K562 (cell line): ENCODE measurements at regions not wholly inside any gene's neighbourhood (a gene's known extent, or its start where the extent isn't known, plus 50 kb on each side); places are given as distances from the start of the nearest gene placed in this dataset.

Experiments
- ATAC-seq: fragments of 200-7000 bp; cut with Tn5 transposase; 3 replicates; pipeline ENCODE4 v1.9.1; 2020; ENCODE audit warnings: moderate library complexity
- BruUV-seq: library from RNA; stranded (reverse); fragments of 400-500 nt; replicated peaks from 2 replicates; lab custom pipeline; 2021; lab: Mats Ljungman, UMichigan
- CTCF ChIA-PET: fragments of 300-600 bp; formaldehyde crosslinking; extraction: SDS; loops from one replicate; lab custom pipeline; 2021; ENCODE audit warnings: low intra/inter-chr PET ratio; lab: Yijun Ruan, JAX
- POLR2A ChIA-PET: fragments of 300-600, 350-650 bp; sonication (Branson Sonifier 250); formaldehyde crosslinking; extraction: SDS; loops from one replicate; lab custom pipeline; 2021; ENCODE audit warnings: antibody characterized with exemption, inconsistent platforms; lab: Yijun Ruan, JAX
- DNase-seq, 4 experiments: peaks; one replicate each; pipeline versions ENCODE4 v3.0.0 to v3.0.0-alpha.2; 2011 to 2018; ENCODE audit warnings: low spot score in 3 of 4, mixed read lengths in 3 of 4; ENCODE audit errors: extremely low read depth in 1 of 4
- FAIRE-seq: peaks from 2 replicates; lab custom pipeline; 2011; peaks lifted over from hg19 to GRCh38; lab: Jason Lieb, UNC
- H2AFZ ChIP-seq: 2 replicates; pipeline ENCODE4 v1.6.0; 2011; ENCODE audit warnings: low read depth, low read length, control low read depth, inconsistent platforms
- H3K27ac ChIP-seq: fragments of 200-600 bp; 3 replicates; pipeline ENCODE4 v1.8.0; 2011; ENCODE audit warnings: low read depth, mild to moderate bottlenecking, control low read depth, inconsistent platforms, low read length, moderate library complexity, mixed read lengths; ENCODE audit errors: extremely low read depth
- H3K27me3 ChIP-seq, 2 experiments: fragments of 300-600 bp in 1 of 2; 2 replicates in 1 of 2; 3 replicates in 1 of 2; pipeline versions ENCODE4 v1.6.0 to v1.8.0; 2011; ENCODE audit warnings: inconsistent platforms in 2 of 2, low read length in 2 of 2, mild to moderate bottlenecking in 1 of 2, mixed read lengths in 1 of 2, moderate library complexity in 1 of 2; ENCODE audit not compliant: control insufficient read depth in 2 of 2, insufficient read depth in 2 of 2
- H3K36me3 ChIP-seq: fragments of 300-600 bp; 3 replicates; pipeline ENCODE4 v1.8.0; 2011; ENCODE audit warnings: mild to moderate bottlenecking, low read length, inconsistent platforms; ENCODE audit not compliant: control insufficient read depth, insufficient read depth
- H3K4me1 ChIP-seq, 2 experiments: fragments of 200-600 bp in 1 of 2; replicated peaks in 1 of 2; 2 replicates in 1 of 2; 3 replicates in 1 of 2; pipeline versions ENCODE4 v1.5.1 to v1.8.0; 2011; ENCODE audit warnings: inconsistent platforms in 2 of 2, low read length in 2 of 2, mild to moderate bottlenecking in 1 of 2, mixed read lengths in 1 of 2, moderate library complexity in 1 of 2; ENCODE audit not compliant: control insufficient read depth in 2 of 2, insufficient read depth in 2 of 2
- H3K4me2 ChIP-seq: 2 replicates; pipeline ENCODE4 v1.6.1; 2011; ENCODE audit warnings: low read length, control low read depth, inconsistent platforms, mixed read lengths; ENCODE audit not compliant: insufficient read depth
- H3K4me3 ChIP-seq: fragments of 200-600 bp; sonication (generic), shearing (Covaris generic); 2 replicates; pipeline ENCODE4 v1.5.1; 2016; ENCODE audit warnings: control low read depth, inconsistent platforms
- H3K79me2 ChIP-seq: fragments of 200-600 bp; 3 replicates; pipeline ENCODE4 v1.8.0; 2011; ENCODE audit warnings: low read length, inconsistent platforms; ENCODE audit not compliant: control insufficient read depth, insufficient read depth
- H3K9ac ChIP-seq, 2 experiments: 2 replicates each; pipeline versions ENCODE4 v1.6.0 to v1.6.1; 2011; ENCODE audit warnings: low read depth in 2 of 2, low read length in 2 of 2, control low read depth in 1 of 2, inconsistent platforms in 1 of 2, mild to moderate bottlenecking in 1 of 2, mixed read lengths in 1 of 2; ENCODE audit not compliant: insufficient read depth in 1 of 2
- H3K9me1 ChIP-seq: one replicate; pipeline ENCODE4 v1.6.0; 2011; ENCODE audit warnings: inconsistent platforms, mild to moderate bottlenecking, low read length, moderate library complexity; ENCODE audit not compliant: control insufficient read depth, insufficient read depth
- H3K9me3 ChIP-seq: replicated peaks from 2 replicates; pipeline ENCODE4 v1.5.1; 2011; ENCODE audit warnings: low read depth, low read length, inconsistent platforms; ENCODE audit not compliant: control insufficient read depth, insufficient read depth
- H4K20me1 ChIP-seq: replicated peaks from 2 replicates; pipeline ENCODE4 v1.6.1; 2011; ENCODE audit warnings: low read length, inconsistent platforms, mixed read lengths; ENCODE audit not compliant: control insufficient read depth, insufficient read depth
- BCOR ChIP-seq: fragments of 450-650 bp; IDR thresholded peaks from 2 replicates; pipeline ENCODE4 v1.6.1; 2016
- COPS2 ChIP-seq: fragments of 450-650 bp; conservative IDR thresholded peaks from 2 replicates; pipeline ENCODE4 v1.6.1; 2016; ENCODE audit warnings: mild to moderate bottlenecking, moderate library complexity
- ERF ChIP-seq: fragments of 450-650 bp; formaldehyde crosslinking; IDR thresholded peaks from 2 replicates; pipeline ENCODE4 v1.4.0; 2020; ENCODE audit warnings: mild to moderate bottlenecking, mixed read lengths
- ESRRA ChIP-seq: fragments of 450-650 bp; IDR thresholded peaks from 2 replicates; pipeline ENCODE4 v1.6.1; 2014; ENCODE audit warnings: low read depth, mild to moderate bottlenecking, moderate library complexity, borderline replicate concordance
- FUS ChIP-seq: fragments of 200-400 bp; formaldehyde crosslinking; optimal IDR thresholded peaks from 2 replicates; pipeline ENCODE3; 2017; ENCODE audit warnings: low read depth, low read length
- HDAC1 ChIP-seq, 2 experiments: fragments of 450-650 bp; IDR thresholded peaks; 2 replicates each; pipeline ENCODE4 v1.6.1; 2016 to 2017; ENCODE audit warnings: inconsistent platforms in 1 of 2, mild to moderate bottlenecking in 1 of 2, moderate library complexity in 1 of 2
- HMG20B ChIP-seq: fragments of 250-450 bp; sonication (Bioruptor Pico); IDR thresholded peaks from 2 replicates; pipeline ENCODE4 v1.5.0; 2021; ENCODE audit warnings: mild to moderate bottlenecking
- MYNN ChIP-seq, 2 experiments: sonication (generic); formaldehyde crosslinking in 1 of 2; IDR thresholded peaks; 2 replicates each; pipeline versions ENCODE4 v1.5.0 to v1.6.1; 2016 to 2020; ENCODE audit warnings: antibody characterized with exemption in 1 of 2, missing genetic modification reagents in 1 of 2
- NELFE ChIP-seq: IDR thresholded peaks from 2 replicates; pipeline ENCODE4 v1.6.1; 2011; ENCODE audit warnings: mild to moderate bottlenecking; ENCODE audit not compliant: insufficient read depth, insufficient read length
- NR2C1 ChIP-seq, 2 experiments: fragments of 450-650 bp; IDR thresholded peaks; 2 replicates each; pipeline ENCODE4 v1.6.1; 2017; ENCODE audit warnings: mild to moderate bottlenecking in 2 of 2, antibody characterized with exemption in 1 of 2, inconsistent platforms in 1 of 2, missing compliant biosample characterization in 1 of 2, missing genetic modification characterization in 1 of 2
- POLR3G ChIP-seq: IDR thresholded peaks from 2 replicates; pipeline ENCODE4 v1.6.1; 2011; ENCODE audit not compliant: insufficient read length, insufficient replicate concordance; ENCODE audit errors: extremely low read depth
- STAT5A ChIP-seq: IDR thresholded peaks from 2 replicates; pipeline ENCODE4 v1.6.1; 2012; ENCODE audit warnings: low read length, inconsistent platforms, borderline replicate concordance
- ZNF668 ChIP-seq: fragments of 250-450 bp; sonication (Bioruptor Pico); IDR thresholded peaks from 2 replicates; pipeline ENCODE4 v1.8.0; 2022; ENCODE audit warnings: mild to moderate bottlenecking, inconsistent platforms
- WGBS: fragments of 100-300 bp; shearing (Covaris generic); methylation state at CpG from one replicate; pipeline ENCODE4 v1.1.6; 2016; ENCODE audit warnings: low coverage, mixed read lengths; ENCODE audit not compliant: insufficient coverage; ENCODE audit errors: missing lambda C conversion rate; 5-methylcytosine and 5-hydroxymethylcytosine counted together
- in situ Hi-C: fragments of 300-500 bp; cut with MboI; formaldehyde crosslinking; loops from 4 replicates; pipeline ENCODE4 v1.15.0; 2018; ENCODE audit warnings: inconsistent platforms, mixed read lengths
- intact Hi-C: fragments of 100-400 bp; cut with micrococcal nuclease; formaldehyde crosslinking; loops from 2 replicates; pipeline ENCODE4 v1.14.2; 2022
- TF ChIP-seq, protein P1 (sequence below), 2 experiments: fragments of 200-800 bp in 1 of 2; sonication (Bioruptor generic) in 1 of 2; sonication (generic) in 1 of 2; formaldehyde crosslinking in 1 of 2; IDR thresholded peaks in 1 of 2; conservative IDR thresholded peaks in 1 of 2; 2 replicates each; pipeline versions ENCODE4 v1.5.0 to v1.6.1; 2016 to 2020; ENCODE audit warnings: missing compliant biosample characterization in 1 of 2, missing genetic modification characterization in 1 of 2, missing genetic modification reagents in 1 of 2
- TF ChIP-seq, protein P2 (sequence below): sonication (generic); formaldehyde crosslinking; IDR thresholded peaks from 2 replicates; pipeline ENCODE4 v1.8.0; 2023; ENCODE audit warnings: missing genetic modification reagents, mild to moderate bottlenecking, borderline replicate concordance

DNA sequence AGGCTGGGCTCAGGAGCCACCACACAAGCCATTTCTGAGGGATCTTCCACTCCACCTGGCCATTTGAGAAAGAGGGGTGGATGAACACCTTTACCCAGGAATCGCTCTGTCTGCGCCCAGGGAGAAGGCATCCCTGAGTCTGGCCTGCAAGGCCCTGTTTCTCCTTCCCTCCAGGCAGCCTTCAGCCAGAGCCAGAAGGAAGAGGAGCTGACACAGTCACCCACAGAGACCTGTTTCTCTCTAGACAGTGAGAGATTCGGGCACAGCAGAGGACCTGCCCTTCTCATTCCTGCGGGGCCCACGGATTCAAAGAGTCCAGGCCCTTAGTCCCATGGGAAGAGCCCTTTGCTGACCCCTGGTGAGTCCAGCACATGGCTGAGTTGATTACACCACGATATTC lies 127.5 kb upstream of the TNS3 start (continued):
- TF ChIP-seq, protein P1, sequence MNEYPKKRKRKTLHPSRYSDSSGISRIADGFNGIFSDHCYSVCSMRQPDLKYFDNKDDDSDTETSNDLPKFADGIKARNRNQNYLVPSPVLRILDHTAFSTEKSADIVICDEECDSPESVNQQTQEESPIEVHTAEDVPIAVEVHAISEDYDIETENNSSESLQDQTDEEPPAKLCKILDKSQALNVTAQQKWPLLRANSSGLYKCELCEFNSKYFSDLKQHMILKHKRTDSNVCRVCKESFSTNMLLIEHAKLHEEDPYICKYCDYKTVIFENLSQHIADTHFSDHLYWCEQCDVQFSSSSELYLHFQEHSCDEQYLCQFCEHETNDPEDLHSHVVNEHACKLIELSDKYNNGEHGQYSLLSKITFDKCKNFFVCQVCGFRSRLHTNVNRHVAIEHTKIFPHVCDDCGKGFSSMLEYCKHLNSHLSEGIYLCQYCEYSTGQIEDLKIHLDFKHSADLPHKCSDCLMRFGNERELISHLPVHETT (CRISPR knock-in tag; conservative IDR thresholded peaks at IDR 0.05 in 1 of 2, IDR thresholded peaks at IDR 0.05 in 1 of 2), result no peak
- no peak for TF ChIP-seq POLR3G
- no peak for TF ChIP-seq NR2C1 (IDR thresholded peaks at IDR 0.05)
- TF ChIP-seq NR2C1 (tag; IDR thresholded peaks at IDR 0.05), result no peak
- no peak for TF ChIP-seq ESRRA
- TF ChIP-seq STAT5A, result no peak
- TF ChIP-seq ZNF668 (CRISPR knock-in tag), result no peak
- no peak for TF ChIP-seq FUS

DNA sequence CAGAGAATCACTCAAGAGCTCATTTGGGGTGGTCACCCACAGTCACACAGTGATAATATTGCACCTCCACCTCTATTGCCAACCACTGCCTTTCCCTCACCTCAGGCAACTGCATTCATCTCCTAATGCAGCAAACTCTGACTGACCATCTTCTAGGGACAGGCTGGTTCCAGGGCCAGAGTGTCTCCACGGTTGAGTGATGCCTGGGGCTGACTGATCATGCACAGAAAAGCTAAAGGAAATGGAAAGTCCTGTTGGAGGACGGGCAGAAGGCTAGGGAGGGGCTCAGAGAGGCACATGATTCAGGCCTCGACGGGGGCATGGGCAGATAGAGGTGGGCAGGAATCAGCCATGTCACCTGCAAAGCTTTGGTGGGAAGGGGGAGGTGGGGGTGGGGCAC lies 127.1 kb upstream of the TNS3 start:
- Histone ChIP-seq H3K4me1 (no peaks in the 10 kb centered on the region), H3K4me2 (no peak overlapping the region), H4K20me1 (no peaks in the 10 kb centered on the region; the same call in 1 of the 2 replicates), H3K9me3 (no peaks in the 10 kb centered on the region), H3K9me1 (no peaks in the 10 kb centered on the region), H3K27ac (no peak overlapping the region), H2AFZ (no peak overlapping the region), H3K9ac (no peak overlapping the region), H3K36me3 (no peaks in the 10 kb centered on the region), H3K79me2 (no peaks in the 10 kb centered on the region), H3K27me3 (peaks cover 3 to 17% of the 10 kb centered on the region in 2 experiments; a peak in 3 of 5 replicates), H3K4me3 (no peak overlapping the region)
- in situ Hi-C loops, result no loop called here
- WGBS, result 0% methylated on average over 4 of the region's 4 CpGs
- no peak for FAIRE-seq
- no TSS peak for BruUV-seq
- POLR2A ChIA-PET, result interaction anchor here (0.6 kb wide), 1 partner anchor 396 kb away, joined by 3 read pairs; no protein-coding TSS in a partner anchor
- intact Hi-C loops, result no loop called here
- CTCF ChIA-PET, result no interaction called here
- ATAC-seq, result no peak
- DNase-seq, result no peak
- TF ChIP-seq HMG20B (CRISPR knock-in tag), result no peak
- no peak for TF ChIP-seq ERF (CRISPR knock-in tag)
- TF ChIP-seq HDAC1 (IDR thresholded peaks at IDR 0.05), result no peak
- TF ChIP-seq, protein P2, sequence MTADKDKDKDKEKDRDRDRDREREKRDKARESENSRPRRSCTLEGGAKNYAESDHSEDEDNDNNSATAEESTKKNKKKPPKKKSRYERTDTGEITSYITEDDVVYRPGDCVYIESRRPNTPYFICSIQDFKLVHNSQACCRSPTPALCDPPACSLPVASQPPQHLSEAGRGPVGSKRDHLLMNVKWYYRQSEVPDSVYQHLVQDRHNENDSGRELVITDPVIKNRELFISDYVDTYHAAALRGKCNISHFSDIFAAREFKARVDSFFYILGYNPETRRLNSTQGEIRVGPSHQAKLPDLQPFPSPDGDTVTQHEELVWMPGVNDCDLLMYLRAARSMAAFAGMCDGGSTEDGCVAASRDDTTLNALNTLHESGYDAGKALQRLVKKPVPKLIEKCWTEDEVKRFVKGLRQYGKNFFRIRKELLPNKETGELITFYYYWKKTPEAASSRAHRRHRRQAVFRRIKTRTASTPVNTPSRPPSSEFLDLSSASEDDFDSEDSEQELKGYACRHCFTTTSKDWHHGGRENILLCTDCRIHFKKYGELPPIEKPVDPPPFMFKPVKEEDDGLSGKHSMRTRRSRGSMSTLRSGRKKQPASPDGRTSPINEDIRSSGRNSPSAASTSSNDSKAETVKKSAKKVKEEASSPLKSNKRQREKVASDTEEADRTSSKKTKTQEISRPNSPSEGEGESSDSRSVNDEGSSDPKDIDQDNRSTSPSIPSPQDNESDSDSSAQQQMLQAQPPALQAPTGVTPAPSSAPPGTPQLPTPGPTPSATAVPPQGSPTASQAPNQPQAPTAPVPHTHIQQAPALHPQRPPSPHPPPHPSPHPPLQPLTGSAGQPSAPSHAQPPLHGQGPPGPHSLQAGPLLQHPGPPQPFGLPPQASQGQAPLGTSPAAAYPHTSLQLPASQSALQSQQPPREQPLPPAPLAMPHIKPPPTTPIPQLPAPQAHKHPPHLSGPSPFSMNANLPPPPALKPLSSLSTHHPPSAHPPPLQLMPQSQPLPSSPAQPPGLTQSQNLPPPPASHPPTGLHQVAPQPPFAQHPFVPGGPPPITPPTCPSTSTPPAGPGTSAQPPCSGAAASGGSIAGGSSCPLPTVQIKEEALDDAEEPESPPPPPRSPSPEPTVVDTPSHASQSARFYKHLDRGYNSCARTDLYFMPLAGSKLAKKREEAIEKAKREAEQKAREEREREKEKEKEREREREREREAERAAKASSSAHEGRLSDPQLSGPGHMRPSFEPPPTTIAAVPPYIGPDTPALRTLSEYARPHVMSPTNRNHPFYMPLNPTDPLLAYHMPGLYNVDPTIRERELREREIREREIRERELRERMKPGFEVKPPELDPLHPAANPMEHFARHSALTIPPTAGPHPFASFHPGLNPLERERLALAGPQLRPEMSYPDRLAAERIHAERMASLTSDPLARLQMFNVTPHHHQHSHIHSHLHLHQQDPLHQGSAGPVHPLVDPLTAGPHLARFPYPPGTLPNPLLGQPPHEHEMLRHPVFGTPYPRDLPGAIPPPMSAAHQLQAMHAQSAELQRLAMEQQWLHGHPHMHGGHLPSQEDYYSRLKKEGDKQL, result no peak
- no peak for TF ChIP-seq MYNN (IDR thresholded peaks at IDR 0.05)
- no peak for TF ChIP-seq MYNN (CRISPR knock-in tag; IDR thresholded peaks at IDR 0.05)
- no peak for TF ChIP-seq COPS2
- no peak for TF ChIP-seq BCOR
- TF ChIP-seq NELFE, result no peak
